Coronary artery (tissue), 2 donors: ENCODE measurements at regions not wholly inside any gene's neighbourhood (a gene's known extent, or its start where the extent isn't known, plus 50 kb on each side); places are given as distances from the start of the nearest gene placed in this dataset.

ENCODE experiments used
- DNase-seq: peaks from one replicate; pipeline ENCODE4 v3.0.0-alpha.2; 2017; ENCODE audit warnings: low spot score
- H3K27ac ChIP-seq, 2 donors: fragments of 200-600 bp; sonication (generic); one replicate each; pipeline ENCODE4 v1.5.1; 2016 to 2019
- H3K4me3 ChIP-seq: fragments of 200-600 bp; sonication (generic); 2 replicates; pipeline ENCODE4 v1.5.1; 2016; ENCODE audit warnings: mild to moderate bottlenecking, moderate library complexity
- CTCF ChIP-seq: fragments of 200-600 bp; sonication (generic); IDR thresholded peaks from one replicate; pipeline ENCODE4 v1.5.1; 2019; ENCODE audit warnings: antibody characterized with exemption

GRCh38 chr2:16189836-16190160, 249.4 kb downstream of the MYCN start:
- no peak for TF ChIP-seq CTCF
- DNase-seq: no peak
- no peak overlapping the region for H3K27ac ChIP-seq
- no peak overlapping the region for H3K4me3 ChIP-seq

GRCh38 chr2:16189029-16189835, 248.9 kb downstream of the MYCN start:
- Histone ChIP-seq H3K27ac (no peak overlapping the region), H3K4me3 (no peak overlapping the region)
- DNase-seq: no peak
- no peak for TF ChIP-seq CTCF

- TF ChIP-seq CTCF: no peak
- Histone ChIP-seq H3K4me3 (no peak overlapping the region), H3K27ac (no peak overlapping the region)
- DNase-seq: no peak
Observed at GRCh38 chr2:16188261-16188890, 248.0 kb downstream of the MYCN start.

- DNase-seq: no peak
- no peak for TF ChIP-seq CTCF
- H3K27ac ChIP-seq: no peak overlapping the region
- no peak overlapping the region for H3K4me3 ChIP-seq
Observed at GRCh38 chr2:16187482-16187817, 247.1 kb downstream of the MYCN start.

GRCh38 chr2:16186661-16187481, 246.5 kb downstream of the MYCN start:
- no peak overlapping the region for H3K4me3 ChIP-seq
- TF ChIP-seq CTCF: no peak
- H3K27ac ChIP-seq: no peak overlapping the region
- DNase-seq: no peak

- Histone ChIP-seq H3K27ac (no peak overlapping the region), H3K4me3 (no peak overlapping the region)
- TF ChIP-seq CTCF: no peak
- DNase-seq: no peak
Observed at GRCh38 chr2:16185801-16186272, 245.5 kb downstream of the MYCN start.
